ENCODE measurements at regions not wholly inside any gene's neighbourhood (a gene's known extent, or its start where the extent isn't known, plus 50 kb on each side); places are given as distances from the start of the nearest gene placed in this dataset.
A peak's percentile ranks its signal among the peaks of the same experiment; 100 is the strongest.

DNA sequence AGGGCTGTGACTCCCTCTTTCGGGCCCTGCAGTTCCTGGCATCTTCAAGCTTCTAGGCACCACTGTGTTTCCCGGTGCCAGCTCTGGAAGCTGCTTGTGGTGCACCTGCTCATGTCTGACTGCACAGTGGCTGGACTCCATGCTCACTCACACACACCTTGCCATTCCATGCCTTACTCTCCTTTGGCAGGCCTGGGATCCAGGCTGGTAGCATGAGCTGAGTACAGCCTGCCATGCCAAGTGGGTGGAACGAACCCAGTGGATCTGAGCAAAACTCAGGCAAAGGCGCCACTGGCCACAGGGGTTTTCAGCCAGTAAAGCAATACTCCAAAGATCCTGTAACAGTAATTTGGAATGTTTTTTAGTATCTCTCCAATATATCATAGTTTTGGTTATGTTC lies 902.7 kb upstream of the USP15 start:
- no peak for DNase-seq

- DNase-seq: no peak
Observed at GRCh38 chr12:61362037-61362436, 898.2 kb upstream of the USP15 start.

GRCh38 chr12:61365001-61365400 lies 895.2 kb upstream of the USP15 start:
- no peak for DNase-seq

DNA sequence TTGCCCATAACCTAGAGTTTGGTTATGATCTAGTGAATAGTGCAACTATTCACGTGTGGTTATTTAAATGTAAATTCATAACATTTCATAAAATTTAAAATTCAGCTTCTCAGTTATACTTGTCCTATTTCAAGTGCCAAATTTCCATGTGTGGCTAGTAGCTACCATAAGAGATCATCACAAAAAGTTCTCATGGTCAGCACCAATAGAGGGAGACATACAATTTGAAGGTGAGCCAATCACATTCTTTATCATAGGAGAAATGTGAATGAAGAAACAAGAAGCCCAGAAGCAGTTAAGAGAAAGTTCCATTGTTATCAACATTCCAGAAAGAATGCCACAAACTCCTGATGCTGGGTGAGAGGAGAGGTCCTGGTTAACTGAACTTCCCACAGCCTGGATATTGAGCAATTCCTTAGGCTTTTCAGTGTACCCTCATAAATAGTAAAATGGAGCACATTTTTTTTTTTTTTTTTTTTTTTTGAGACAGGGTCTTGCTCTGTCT lies 892.9 kb upstream of the USP15 start:
- DNase-seq: no peak

- no peak for DNase-seq
Observed at GRCh38 chr12:61369241-61369910, 890.8 kb upstream of the USP15 start.

- no peak for DNase-seq
Observed at GRCh38 chr12:61384511-61384910, 875.7 kb upstream of the USP15 start.

DNA sequence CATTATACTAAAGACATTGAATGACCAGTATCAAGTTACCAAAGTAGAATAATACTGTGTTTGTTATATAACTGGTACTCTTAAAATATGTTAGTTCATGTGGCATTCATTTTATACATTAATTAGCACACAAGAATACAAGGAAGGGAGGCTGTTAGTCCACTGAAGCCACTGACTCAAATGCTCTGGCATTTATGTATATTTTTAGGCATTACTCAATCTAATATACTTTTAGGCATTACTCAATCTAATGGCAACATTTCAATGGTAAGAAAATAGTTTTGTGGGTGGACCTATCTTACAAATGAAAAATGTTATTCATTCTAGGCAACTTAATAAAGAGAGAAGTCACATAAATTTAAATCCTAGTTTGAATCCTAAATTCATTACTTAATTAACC lies 874.4 kb upstream of the USP15 start:
- DNase-seq: no peak

DNA sequence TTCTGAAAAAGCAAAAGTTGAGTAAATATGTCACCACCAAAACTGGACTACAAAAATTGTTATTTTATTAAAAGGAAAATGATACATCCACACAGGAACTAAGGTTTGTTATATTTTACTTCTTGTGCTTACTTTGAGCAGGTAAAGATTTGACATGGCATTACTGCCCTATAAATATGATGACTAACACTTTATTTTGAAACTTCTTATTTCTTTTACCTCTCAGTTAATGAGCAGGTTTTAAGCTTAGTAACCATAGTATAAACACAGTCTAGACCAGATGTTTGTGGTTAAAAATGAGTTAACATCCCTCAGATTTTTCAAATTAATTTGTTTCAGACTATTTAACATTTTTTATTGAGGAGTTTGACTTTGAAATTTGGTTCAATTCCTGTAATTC lies 862.5 kb upstream of the USP15 start:
- DNase-seq: no peak

DNA sequence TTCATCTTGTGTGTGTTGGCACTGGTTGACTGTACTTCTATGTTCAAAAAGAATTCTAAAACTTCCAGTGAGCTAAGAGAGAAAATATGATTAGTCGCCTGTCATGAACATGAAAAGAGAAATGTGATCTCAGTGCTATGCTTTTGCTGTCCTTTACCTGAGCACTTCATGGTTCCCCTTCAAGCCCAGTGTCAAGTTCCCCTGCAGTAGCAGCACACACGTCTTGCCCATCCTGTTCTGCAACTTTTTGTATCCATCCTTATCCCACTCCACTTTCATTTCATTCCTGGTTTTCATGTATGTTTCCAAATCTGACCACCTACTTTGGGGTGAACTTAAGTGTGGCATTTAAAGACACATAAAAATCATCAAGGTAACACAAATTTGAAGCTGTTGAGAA lies 848.0 kb upstream of the USP15 start:
- peak; percentile 94 for DNase-seq

GRCh38 chr12:61414470-61414869 lies 845.7 kb upstream of the USP15 start:
- DNase-seq: no peak

DNA sequence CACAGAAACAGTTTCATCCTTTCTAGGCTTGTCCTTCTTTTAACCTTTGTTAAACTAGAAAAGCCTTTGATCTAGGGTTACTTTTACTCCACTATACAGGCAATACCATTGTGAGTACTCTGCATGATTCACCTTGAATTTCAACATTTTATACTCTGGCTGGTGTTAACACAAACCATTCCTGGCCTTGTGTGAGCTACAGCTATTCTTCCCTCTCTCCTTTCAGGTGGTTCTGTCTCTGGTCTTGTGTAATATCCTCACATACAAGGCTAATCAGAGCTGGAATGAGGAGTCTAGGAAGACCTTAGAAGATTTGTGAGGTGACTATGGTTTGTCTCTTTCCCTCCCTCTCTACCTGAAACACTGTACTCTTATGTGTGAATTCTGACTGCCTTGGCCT lies 837.4 kb upstream of the USP15 start:
- no peak for DNase-seq

DNA sequence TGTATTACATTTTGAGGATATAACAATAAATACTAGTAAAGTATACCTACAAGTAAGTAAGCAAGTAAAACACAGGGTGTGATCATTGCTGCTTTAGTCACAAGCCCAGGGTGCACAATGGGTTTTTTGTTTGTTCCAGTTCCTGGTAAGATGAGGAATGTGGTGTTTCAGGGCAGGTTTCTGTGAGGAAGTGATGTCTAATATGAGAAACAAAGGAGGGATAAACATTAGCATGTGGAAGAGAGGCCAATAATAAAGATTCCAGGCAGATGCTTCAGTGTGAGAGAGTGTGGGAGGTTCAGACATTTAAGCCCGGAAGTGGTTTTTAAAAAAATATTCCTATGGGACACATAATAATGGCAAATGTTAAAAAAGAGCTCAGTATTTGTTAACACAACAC lies 808.1 kb upstream of the USP15 start:
- no peak for DNase-seq

GRCh38 chr12:61487728-61488127 lies 772.5 kb upstream of the USP15 start:
- no peak for DNase-seq

DNA sequence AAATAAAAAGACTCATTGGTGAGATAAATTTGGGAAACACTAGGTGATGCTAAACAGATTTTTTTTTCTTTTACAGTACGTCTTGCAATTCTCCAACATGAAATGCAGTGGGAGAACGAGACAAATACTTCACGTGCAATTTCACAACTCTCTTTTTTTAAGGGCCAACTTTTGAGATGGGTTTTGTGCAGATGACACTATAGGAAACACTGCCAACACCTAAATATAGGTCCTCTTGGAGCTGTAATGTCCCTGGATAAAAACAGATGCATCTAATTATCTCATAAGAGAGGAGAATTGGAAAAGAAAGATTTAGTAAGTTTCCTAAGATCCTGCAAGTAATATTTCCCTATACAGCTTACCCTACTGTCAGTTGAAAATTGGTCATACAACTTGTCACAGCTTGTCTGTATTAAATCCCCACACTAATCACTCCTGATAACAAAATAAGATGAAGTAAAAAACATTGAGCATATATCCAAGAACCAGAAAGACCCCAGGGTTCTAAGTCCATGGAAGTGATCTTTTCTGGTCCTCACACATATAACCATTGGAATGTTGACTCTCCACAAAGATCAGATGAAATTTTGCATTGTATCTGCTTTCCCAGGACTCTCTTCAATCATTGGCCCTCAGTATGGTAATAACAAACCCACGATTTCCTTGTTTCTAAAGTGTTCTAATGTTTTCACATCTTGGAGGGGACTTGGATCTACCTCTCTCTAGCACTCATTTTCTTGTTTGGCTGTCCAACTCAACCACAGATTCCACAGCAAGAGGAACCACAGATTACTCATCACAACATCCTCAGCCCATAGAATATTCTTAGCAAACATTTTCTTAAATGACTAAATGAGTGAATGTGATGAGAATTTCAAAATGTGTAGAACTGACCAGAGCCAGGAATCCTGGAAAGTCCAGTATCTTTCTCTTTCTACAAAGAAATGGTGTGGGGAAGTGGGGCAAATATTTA lies 769.4 kb upstream of the USP15 start:
- no peak for DNase-seq

- DNase-seq: no peak
Observed at GRCh38 chr12:61502179-61502578, 758.0 kb upstream of the USP15 start.

DNA sequence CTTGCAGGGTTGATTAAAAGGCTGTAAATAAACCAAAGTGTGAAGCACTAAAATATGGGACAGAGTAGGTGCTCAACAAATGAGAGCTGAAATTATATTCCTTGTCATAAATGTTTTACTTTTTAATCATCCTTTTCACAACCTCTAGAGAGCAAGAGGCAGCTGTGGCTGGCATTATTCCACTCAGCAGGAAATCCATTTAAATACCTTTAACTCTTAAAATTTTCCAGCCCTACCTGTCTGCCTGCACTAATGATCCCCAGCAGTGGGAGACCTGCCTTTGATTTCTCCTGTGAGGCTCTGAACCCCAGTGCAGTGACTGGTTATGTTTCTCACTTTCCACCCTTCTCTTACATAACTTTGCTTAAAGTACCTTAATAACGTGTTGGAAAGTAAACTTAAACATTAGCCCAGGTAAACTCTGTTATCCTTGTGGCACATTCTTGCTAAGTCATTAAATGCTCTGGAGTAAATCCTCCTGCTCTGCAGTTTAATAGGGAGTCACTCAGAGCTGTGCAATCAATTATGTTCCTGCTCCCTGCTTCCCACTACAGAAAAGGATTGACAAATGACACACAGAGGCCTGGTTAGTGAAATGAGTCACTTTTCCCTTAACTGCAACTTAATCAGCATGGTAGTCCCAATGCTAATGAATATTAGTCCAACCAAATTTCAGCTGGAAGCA lies 755.7 kb upstream of the USP15 start:
- no peak for DNase-seq

- DNase-seq: no peak
Observed at GRCh38 chr12:61513499-61513898, 746.7 kb upstream of the USP15 start.

GRCh38 chr12:61514016-61514415 lies 746.2 kb upstream of the USP15 start:
- DNase-seq: peak; percentile 10

GRCh38 chr12:61521258-61521657 lies 738.9 kb upstream of the USP15 start:
- no peak for DNase-seq

GRCh38 chr12:61523276-61523992 lies 736.8 kb upstream of the USP15 start:
- no peak for DNase-seq

DNA sequence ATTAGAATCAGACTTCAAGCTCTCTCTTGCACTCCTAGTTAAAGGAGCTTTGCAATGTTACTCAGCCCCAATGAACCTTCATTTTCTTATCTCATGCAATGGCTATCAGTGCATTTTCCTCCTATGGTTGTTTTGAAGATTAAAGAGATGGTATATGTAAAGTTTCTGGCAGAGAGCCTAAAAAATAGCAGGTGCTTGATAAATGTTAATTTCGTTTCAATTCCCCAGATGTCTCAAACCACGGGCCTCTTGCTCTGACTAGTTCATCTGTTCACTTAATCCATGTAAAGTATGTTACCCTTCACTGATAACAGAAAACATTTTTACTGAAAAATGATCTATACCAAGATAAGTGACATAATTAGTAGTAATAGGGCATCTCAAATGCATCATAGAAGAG lies 735.4 kb upstream of the USP15 start:
- DNase-seq: no peak

DNA sequence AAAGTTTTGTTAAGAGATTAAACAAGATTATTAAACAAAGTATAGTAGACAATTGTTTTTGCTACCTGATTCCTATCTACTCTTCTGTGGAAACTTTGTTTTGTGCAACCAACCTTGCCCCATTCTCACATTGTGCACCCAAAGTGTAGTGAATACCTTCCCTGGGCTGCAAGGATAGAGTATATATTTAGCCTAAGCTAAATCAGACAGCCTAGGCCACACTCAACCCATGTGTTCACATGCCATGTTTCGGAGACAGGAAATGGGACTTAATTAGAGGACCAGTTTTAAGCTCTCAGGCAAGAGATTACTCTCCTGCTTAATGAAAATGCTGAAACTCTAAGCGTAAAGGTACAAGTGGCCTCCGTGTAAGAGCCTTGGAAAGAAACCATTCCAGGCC lies 734.9 kb upstream of the USP15 start:
- no peak for DNase-seq

DNA sequence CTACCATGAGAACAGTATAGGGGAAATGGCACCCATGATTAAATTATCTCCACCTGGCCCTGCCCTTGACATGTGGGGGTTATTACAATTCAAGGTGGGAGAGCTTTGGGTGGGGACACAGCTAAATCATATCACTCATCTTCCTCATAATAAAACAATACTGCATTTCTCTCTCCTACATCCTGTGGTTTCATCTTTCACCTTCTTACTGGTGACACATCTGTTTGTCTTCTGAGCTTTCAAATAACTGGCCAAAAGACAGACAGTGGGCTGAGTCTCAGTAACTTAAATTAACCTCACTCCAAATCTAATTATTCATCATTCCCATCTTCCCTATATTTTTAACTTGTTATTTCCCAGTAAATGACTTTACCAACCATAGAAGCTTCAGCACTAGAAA lies 729.7 kb upstream of the USP15 start:
- DNase-seq: no peak

Measured in NCI-H510A treated with DMSO at 0.1 percent for 48 hours (cell line).